ENCODE measurements at regions not wholly inside any gene's neighbourhood (a gene's known extent, or its start where the extent isn't known, plus 50 kb on each side); places are given as distances from the start of the nearest gene placed in this dataset.

DNA sequence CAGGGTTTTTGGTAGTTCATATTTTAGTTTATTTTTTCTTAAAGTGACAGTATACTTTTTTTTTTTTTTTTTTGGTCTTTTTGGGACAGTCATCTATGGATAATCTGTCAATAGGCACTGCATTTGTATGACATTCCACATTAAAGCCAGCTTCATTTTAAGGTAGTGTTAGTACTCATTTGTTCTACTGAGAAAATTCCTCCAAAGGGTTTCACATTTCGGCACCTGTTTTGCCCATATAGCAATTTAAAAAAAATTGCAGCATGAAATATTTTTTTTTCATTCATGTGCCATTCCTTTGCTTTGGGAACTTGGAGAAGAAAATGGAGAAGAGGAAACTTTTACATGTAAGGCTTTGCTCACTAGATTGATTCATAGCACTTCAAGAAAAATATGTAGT lies 276.3 kb upstream of the TCF4 start:
- TF ChIP-seq, protein P1, sequence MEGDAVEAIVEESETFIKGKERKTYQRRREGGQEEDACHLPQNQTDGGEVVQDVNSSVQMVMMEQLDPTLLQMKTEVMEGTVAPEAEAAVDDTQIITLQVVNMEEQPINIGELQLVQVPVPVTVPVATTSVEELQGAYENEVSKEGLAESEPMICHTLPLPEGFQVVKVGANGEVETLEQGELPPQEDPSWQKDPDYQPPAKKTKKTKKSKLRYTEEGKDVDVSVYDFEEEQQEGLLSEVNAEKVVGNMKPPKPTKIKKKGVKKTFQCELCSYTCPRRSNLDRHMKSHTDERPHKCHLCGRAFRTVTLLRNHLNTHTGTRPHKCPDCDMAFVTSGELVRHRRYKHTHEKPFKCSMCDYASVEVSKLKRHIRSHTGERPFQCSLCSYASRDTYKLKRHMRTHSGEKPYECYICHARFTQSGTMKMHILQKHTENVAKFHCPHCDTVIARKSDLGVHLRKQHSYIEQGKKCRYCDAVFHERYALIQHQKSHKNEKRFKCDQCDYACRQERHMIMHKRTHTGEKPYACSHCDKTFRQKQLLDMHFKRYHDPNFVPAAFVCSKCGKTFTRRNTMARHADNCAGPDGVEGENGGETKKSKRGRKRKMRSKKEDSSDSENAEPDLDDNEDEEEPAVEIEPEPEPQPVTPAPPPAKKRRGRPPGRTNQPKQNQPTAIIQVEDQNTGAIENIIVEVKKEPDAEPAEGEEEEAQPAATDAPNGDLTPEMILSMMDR (IDR thresholded peaks at IDR 0.05), result no peak
- no peak for TF ChIP-seq POLR2AphosphoS5 (IDR thresholded peaks at IDR 0.05)
